Body of pancreas (tissue), 4 donors: ENCODE measurements at regions not wholly inside any gene's neighbourhood (a gene's known extent, or its start where the extent isn't known, plus 50 kb on each side); places are given as distances from the start of the nearest gene placed in this dataset.

ENCODE experiments used
- POLR2A ChIP-seq, 3 donors: fragments of 450-650 bp; IDR thresholded peaks; one replicate each; pipeline ENCODE4 v1.6.1; 2016; ENCODE audit warnings: antibody characterized with exemption in 3 of 3, mild to moderate bottlenecking in 2 of 3
- TF ChIP-seq, protein P1 (sequence below), 7 experiments: fragments of 450-650 bp in 4 of 7; fragments of 200-600 bp in 3 of 7; sonication (generic) in 3 of 7; IDR thresholded peaks; one replicate each; pipeline ENCODE4 v1.5.1; 2016 to 2019; ENCODE audit warnings: antibody characterized with exemption in 7 of 7

GRCh38 chr2:49827366-49827765, 673.1 kb upstream of the FSHR start:
- TF ChIP-seq, protein P1, sequence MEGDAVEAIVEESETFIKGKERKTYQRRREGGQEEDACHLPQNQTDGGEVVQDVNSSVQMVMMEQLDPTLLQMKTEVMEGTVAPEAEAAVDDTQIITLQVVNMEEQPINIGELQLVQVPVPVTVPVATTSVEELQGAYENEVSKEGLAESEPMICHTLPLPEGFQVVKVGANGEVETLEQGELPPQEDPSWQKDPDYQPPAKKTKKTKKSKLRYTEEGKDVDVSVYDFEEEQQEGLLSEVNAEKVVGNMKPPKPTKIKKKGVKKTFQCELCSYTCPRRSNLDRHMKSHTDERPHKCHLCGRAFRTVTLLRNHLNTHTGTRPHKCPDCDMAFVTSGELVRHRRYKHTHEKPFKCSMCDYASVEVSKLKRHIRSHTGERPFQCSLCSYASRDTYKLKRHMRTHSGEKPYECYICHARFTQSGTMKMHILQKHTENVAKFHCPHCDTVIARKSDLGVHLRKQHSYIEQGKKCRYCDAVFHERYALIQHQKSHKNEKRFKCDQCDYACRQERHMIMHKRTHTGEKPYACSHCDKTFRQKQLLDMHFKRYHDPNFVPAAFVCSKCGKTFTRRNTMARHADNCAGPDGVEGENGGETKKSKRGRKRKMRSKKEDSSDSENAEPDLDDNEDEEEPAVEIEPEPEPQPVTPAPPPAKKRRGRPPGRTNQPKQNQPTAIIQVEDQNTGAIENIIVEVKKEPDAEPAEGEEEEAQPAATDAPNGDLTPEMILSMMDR (IDR thresholded peaks at IDR 0.05): no peak
- TF ChIP-seq POLR2A (IDR thresholded peaks at IDR 0.05): no peak
